K562 (cell line): ENCODE measurements at regions not wholly inside any gene's neighbourhood (a gene's known extent, or its start where the extent isn't known, plus 50 kb on each side); places are given as distances from the start of the nearest gene placed in this dataset.
"Not testable (repeated sequence)": the region's sequence is repeated elsewhere in the genome, so short reads cannot be mapped to it uniquely, and the experiment has no call there.

Source experiments
- ATAC-seq: fragments of 200-7000 bp; cut with Tn5 transposase; 3 replicates; pipeline ENCODE4 v1.9.1; 2020; ENCODE audit warnings: moderate library complexity
- BruUV-seq: library from RNA; stranded (reverse); fragments of 400-500 nt; replicated peaks from 2 replicates; lab custom pipeline; 2021; lab: Mats Ljungman, UMichigan
- CTCF ChIA-PET: fragments of 300-600 bp; formaldehyde crosslinking; extraction: SDS; loops from one replicate; lab custom pipeline; 2021; ENCODE audit warnings: low intra/inter-chr PET ratio; lab: Yijun Ruan, JAX
- POLR2A ChIA-PET: fragments of 300-600, 350-650 bp; sonication (Branson Sonifier 250); formaldehyde crosslinking; extraction: SDS; loops from one replicate; lab custom pipeline; 2021; ENCODE audit warnings: antibody characterized with exemption, inconsistent platforms; lab: Yijun Ruan, JAX
- DNase-seq, 4 experiments: peaks; one replicate each; pipeline versions ENCODE4 v3.0.0 to v3.0.0-alpha.2; 2011 to 2018; ENCODE audit warnings: low spot score in 3 of 4, mixed read lengths in 3 of 4; ENCODE audit errors: extremely low read depth in 1 of 4
- FAIRE-seq: peaks from 2 replicates; lab custom pipeline; 2011; peaks lifted over from hg19 to GRCh38; lab: Jason Lieb, UNC
- H2AFZ ChIP-seq: 2 replicates; pipeline ENCODE4 v1.6.0; 2011; ENCODE audit warnings: low read depth, low read length, control low read depth, inconsistent platforms
- H3K27ac ChIP-seq: fragments of 200-600 bp; 3 replicates; pipeline ENCODE4 v1.8.0; 2011; ENCODE audit warnings: low read depth, mild to moderate bottlenecking, control low read depth, inconsistent platforms, low read length, moderate library complexity, mixed read lengths; ENCODE audit errors: extremely low read depth
- H3K27me3 ChIP-seq, 2 experiments: fragments of 300-600 bp in 1 of 2; 2 replicates in 1 of 2; 3 replicates in 1 of 2; pipeline versions ENCODE4 v1.6.0 to v1.8.0; 2011; ENCODE audit warnings: inconsistent platforms in 2 of 2, low read length in 2 of 2, mild to moderate bottlenecking in 1 of 2, mixed read lengths in 1 of 2, moderate library complexity in 1 of 2; ENCODE audit not compliant: control insufficient read depth in 2 of 2, insufficient read depth in 2 of 2
- H3K36me3 ChIP-seq: fragments of 300-600 bp; 3 replicates; pipeline ENCODE4 v1.8.0; 2011; ENCODE audit warnings: mild to moderate bottlenecking, low read length, inconsistent platforms; ENCODE audit not compliant: control insufficient read depth, insufficient read depth
- H3K4me1 ChIP-seq, 2 experiments: fragments of 200-600 bp in 1 of 2; replicated peaks in 1 of 2; 2 replicates in 1 of 2; 3 replicates in 1 of 2; pipeline versions ENCODE4 v1.5.1 to v1.8.0; 2011; ENCODE audit warnings: inconsistent platforms in 2 of 2, low read length in 2 of 2, mild to moderate bottlenecking in 1 of 2, mixed read lengths in 1 of 2, moderate library complexity in 1 of 2; ENCODE audit not compliant: control insufficient read depth in 2 of 2, insufficient read depth in 2 of 2
- H3K4me2 ChIP-seq: 2 replicates; pipeline ENCODE4 v1.6.1; 2011; ENCODE audit warnings: low read length, control low read depth, inconsistent platforms, mixed read lengths; ENCODE audit not compliant: insufficient read depth
- H3K4me3 ChIP-seq: fragments of 200-600 bp; sonication (generic), shearing (Covaris generic); 2 replicates; pipeline ENCODE4 v1.5.1; 2016; ENCODE audit warnings: control low read depth, inconsistent platforms
- H3K79me2 ChIP-seq: fragments of 200-600 bp; 3 replicates; pipeline ENCODE4 v1.8.0; 2011; ENCODE audit warnings: low read length, inconsistent platforms; ENCODE audit not compliant: control insufficient read depth, insufficient read depth
- H3K9ac ChIP-seq, 2 experiments: 2 replicates each; pipeline versions ENCODE4 v1.6.0 to v1.6.1; 2011; ENCODE audit warnings: low read depth in 2 of 2, low read length in 2 of 2, control low read depth in 1 of 2, inconsistent platforms in 1 of 2, mild to moderate bottlenecking in 1 of 2, mixed read lengths in 1 of 2; ENCODE audit not compliant: insufficient read depth in 1 of 2
- H3K9me1 ChIP-seq: one replicate; pipeline ENCODE4 v1.6.0; 2011; ENCODE audit warnings: inconsistent platforms, mild to moderate bottlenecking, low read length, moderate library complexity; ENCODE audit not compliant: control insufficient read depth, insufficient read depth
- H3K9me3 ChIP-seq: replicated peaks from 2 replicates; pipeline ENCODE4 v1.5.1; 2011; ENCODE audit warnings: low read depth, low read length, inconsistent platforms; ENCODE audit not compliant: control insufficient read depth, insufficient read depth
- H4K20me1 ChIP-seq: replicated peaks from 2 replicates; pipeline ENCODE4 v1.6.1; 2011; ENCODE audit warnings: low read length, inconsistent platforms, mixed read lengths; ENCODE audit not compliant: control insufficient read depth, insufficient read depth
- CHAMP1 ChIP-seq: fragments of 450-650 bp; IDR thresholded peaks from 2 replicates; pipeline ENCODE4 v1.6.1; 2016; ENCODE audit warnings: mild to moderate bottlenecking
- GTF2B ChIP-seq: IDR thresholded peaks from 2 replicates; pipeline ENCODE4 v1.6.1; 2011; ENCODE audit not compliant: insufficient read length; ENCODE audit errors: extremely low read depth
- KDM4B ChIP-seq, 2 experiments: fragments of 450-650 bp in 1 of 2; sonication (generic) in 1 of 2; IDR thresholded peaks; 2 replicates each; pipeline ENCODE4 v1.6.1; 2016 to 2017; ENCODE audit warnings: borderline replicate concordance in 2 of 2, antibody characterized with exemption in 1 of 2, low read depth in 1 of 2, mild to moderate bottlenecking in 1 of 2
- PBX2 ChIP-seq, 2 experiments: IDR thresholded peaks in 1 of 2; conservative IDR thresholded peaks in 1 of 2; 2 replicates each; pipeline ENCODE4 v1.6.1; 2016; ENCODE audit warnings: low read depth in 2 of 2, mild to moderate bottlenecking in 1 of 2, missing compliant biosample characterization in 1 of 2, missing genetic modification characterization in 1 of 2, moderate library complexity in 1 of 2
- ZC3H4 ChIP-seq: sonication (generic); formaldehyde crosslinking; IDR thresholded peaks from 2 replicates; pipeline ENCODE4 v1.9.0; 2021; ENCODE audit warnings: missing genetic modification reagents, borderline replicate concordance
- ZNF12 ChIP-seq: sonication (generic); formaldehyde crosslinking; IDR thresholded peaks from 2 replicates; pipeline ENCODE4 v1.4.0; 2020; ENCODE audit warnings: mild to moderate bottlenecking, missing genetic modification reagents
- WGBS: fragments of 100-300 bp; shearing (Covaris generic); methylation state at CpG from one replicate; pipeline ENCODE4 v1.1.6; 2016; ENCODE audit warnings: low coverage, mixed read lengths; ENCODE audit not compliant: insufficient coverage; ENCODE audit errors: missing lambda C conversion rate; 5-methylcytosine and 5-hydroxymethylcytosine counted together
- in situ Hi-C: fragments of 300-500 bp; cut with MboI; formaldehyde crosslinking; loops from 4 replicates; pipeline ENCODE4 v1.15.0; 2018; ENCODE audit warnings: inconsistent platforms, mixed read lengths
- intact Hi-C: fragments of 100-400 bp; cut with micrococcal nuclease; formaldehyde crosslinking; loops from 2 replicates; pipeline ENCODE4 v1.14.2; 2022
- TF ChIP-seq, protein P1 (sequence below), 2 experiments: fragments of 450-650 bp in 1 of 2; sonication (generic) in 1 of 2; formaldehyde crosslinking in 1 of 2; IDR thresholded peaks in 1 of 2; conservative IDR thresholded peaks in 1 of 2; 2 replicates each; pipeline versions ENCODE4 v1.6.1 to v1.8.1; 2016 to 2023; ENCODE audit warnings: mild to moderate bottlenecking in 2 of 2, moderate library complexity in 2 of 2, inconsistent platforms in 1 of 2, missing genetic modification reagents in 1 of 2

- H3K36me3 ChIP-seq, H3K4me2 ChIP-seq, in situ Hi-C loops, POLR2A ChIA-PET, DNase-seq, H4K20me1 ChIP-seq, H3K79me2 ChIP-seq, H3K4me1 ChIP-seq, H3K9me3 ChIP-seq, FAIRE-seq, H3K9me1 ChIP-seq, H3K27me3 ChIP-seq, BruUV-seq, intact Hi-C loops, H2AFZ ChIP-seq, H3K27ac ChIP-seq, CTCF ChIA-PET, H3K4me3 ChIP-seq, ATAC-seq, H3K9ac ChIP-seq: not testable (repeated sequence)
- WGBS = 6% methylated on average over 2 of the region's 2 CpGs
Measured at GRCh38 chr2:226280136-226280535, 519.5 kb downstream of the IRS1 start.

DNA sequence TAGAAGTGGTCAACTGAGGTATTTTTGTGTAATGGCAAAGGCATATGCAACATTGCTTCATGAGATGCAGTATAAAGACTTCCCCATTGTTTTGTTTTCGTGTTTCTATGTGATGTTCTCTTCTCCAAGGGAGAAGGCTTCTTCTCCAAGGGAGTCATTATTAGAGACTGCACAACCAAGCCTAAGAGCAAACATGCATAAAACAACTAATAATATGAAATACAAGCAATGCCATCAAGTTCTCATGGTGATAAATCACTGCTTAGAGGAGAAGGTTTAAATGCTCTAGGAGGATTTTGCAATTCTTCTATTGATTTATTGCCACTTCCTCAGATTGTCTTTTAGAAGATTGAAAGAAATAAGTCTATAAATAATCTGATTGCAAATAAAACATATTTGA lies 524.4 kb downstream of the IRS1 start:
- Histone ChIP-seq H3K79me2 (no peaks in the 10 kb centered on the region), H3K27me3 (no peaks in the 10 kb centered on the region), H3K9me3 (no peaks in the 10 kb centered on the region), H2AFZ (no peak overlapping the region), H3K27ac (no peak overlapping the region), H3K4me1 (no peaks in the 10 kb centered on the region), H3K4me3 (no peak overlapping the region), H3K36me3 (no peaks in the 10 kb centered on the region), H3K9ac (no peak overlapping the region), H4K20me1 (no peaks in the 10 kb centered on the region), H3K9me1 (no peaks in the 10 kb centered on the region), H3K4me2 (no peak overlapping the region)
- WGBS = 0% methylated on average over 1 of the region's 1 CpG
- ATAC-seq = no peak
- intact Hi-C loops = no loop called here
- CTCF ChIA-PET = no interaction called here
- POLR2A ChIA-PET = no interaction called here
- in situ Hi-C loops = no loop called here
- TF ChIP-seq ZNF12 (CRISPR knock-in tag) = no peak
- no peak for TF ChIP-seq ZC3H4 (CRISPR knock-in tag)
- TF ChIP-seq, protein P1, sequence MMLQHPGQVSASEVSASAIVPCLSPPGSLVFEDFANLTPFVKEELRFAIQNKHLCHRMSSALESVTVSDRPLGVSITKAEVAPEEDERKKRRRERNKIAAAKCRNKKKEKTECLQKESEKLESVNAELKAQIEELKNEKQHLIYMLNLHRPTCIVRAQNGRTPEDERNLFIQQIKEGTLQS (IDR thresholded peaks at IDR 0.05) = no peak
- TF ChIP-seq, protein P1 (CRISPR knock-in tag; conservative IDR thresholded peaks at IDR 0.05) = no peak
- TF ChIP-seq KDM4B (IDR thresholded peaks at IDR 0.05; ENCODE audit: borderline replicate concordance in 2 of 2, low read depth in 1 of 2) = no peak
- TF ChIP-seq PBX2 (CRISPR knock-in tag; IDR thresholded peaks at IDR 0.05; ENCODE audit: low read depth) = no peak
- TF ChIP-seq PBX2 (tag; conservative IDR thresholded peaks at IDR 0.05; ENCODE audit: low read depth) = no peak
- TF ChIP-seq CHAMP1 = no peak
- no peak for TF ChIP-seq GTF2B
- FAIRE-seq = no peak
- BruUV-seq = no TSS peak
- DNase-seq = no peak
